HCT116 (cell line): ENCODE measurements at regions not wholly inside any gene's neighbourhood (a gene's known extent, or its start where the extent isn't known, plus 50 kb on each side); places are given as distances from the start of the nearest gene placed in this dataset.

Experiments
- ATAC-seq: fragments of 200-7000 bp; cut with Tn5 transposase; 2 replicates; pipeline ENCODE4 v1.9.1; 2020; ENCODE audit warnings: mild to moderate bottlenecking, moderate library complexity
- BruUV-seq: library from RNA; stranded (reverse); fragments of 400-500 nt; replicated peaks from 2 replicates; lab custom pipeline; 2021; lab: Mats Ljungman, UMichigan
- CTCF ChIA-PET: fragments of 300-600 bp; sonication (Branson Sonifier 250); formaldehyde crosslinking; loops from one replicate; lab custom pipeline; 2021; ENCODE audit warnings: antibody characterized with exemption; lab: Charles Lee
- POLR2A ChIA-PET: fragments of 300-600, 350-600 bp; sonication (Branson Sonifier 250); formaldehyde crosslinking; loops from one replicate; lab custom pipeline; 2021; ENCODE audit warnings: antibody characterized with exemption; lab: Charles Lee
- RAD21 ChIA-PET, 2 experiments: fragments of 300-600 bp; sonication (Branson Sonifier 250); formaldehyde crosslinking; loops; one replicate each; lab custom pipeline; 2023; ENCODE audit warnings: low total read pairs in 2 of 2; ENCODE audit not compliant: uncharacterized antibody in 2 of 2, unreplicated experiment in 2 of 2, low non-redundant PET in 1 of 2; lab: Charles Lee
- DNase-seq: peaks from one replicate; pipeline ENCODE4 v3.0.0-alpha.2; 2010; ENCODE audit warnings: low read depth, low spot score
- H2AFZ ChIP-seq: fragments of 200-600 bp; shearing (Covaris generic), sonication (generic); 2 replicates; pipeline ENCODE4 v1.6.1; 2017; ENCODE audit warnings: low read depth, mixed run types, mixed read lengths, antibody characterized with exemption, low read length; ENCODE audit not compliant: poor library complexity, severe bottlenecking
- H3K27ac ChIP-seq: 2 replicates; pipeline ENCODE4 v1.5.1; 2012; ENCODE audit warnings: low read depth, low read length
- H3K27me3 ChIP-seq: fragments of 200-600 bp; sonication (generic); 2 replicates; pipeline ENCODE4 v1.6.1; 2016; ENCODE audit warnings: mixed run types, low read length, mixed read lengths; ENCODE audit not compliant: insufficient read depth
- H3K36me3 ChIP-seq, 2 experiments: fragments of 200-500 bp in 1 of 2; fragments of 200-600 bp in 1 of 2; sonication (Bioruptor generic) in 1 of 2; sonication (generic) in 1 of 2; 2 replicates each; pipeline versions ENCODE4 v1.5.1 to v1.6.1; 2014 to 2016; ENCODE audit warnings: low read length in 2 of 2, inconsistent platforms in 1 of 2, mixed read lengths in 1 of 2, mixed run types in 1 of 2; ENCODE audit not compliant: insufficient read depth in 2 of 2, control insufficient read depth in 1 of 2
- H3K4me1 ChIP-seq, 2 experiments: fragments of 200-600 bp in 1 of 2; sonication (generic) in 1 of 2; 2 replicates each; pipeline versions ENCODE4 v1.5.1 to v1.6.1; 2012 to 2017; ENCODE audit warnings: low read length in 2 of 2, inconsistent platforms in 1 of 2, mild to moderate bottlenecking in 1 of 2, mixed read lengths in 1 of 2, mixed run types in 1 of 2, moderate library complexity in 1 of 2; ENCODE audit not compliant: insufficient read depth in 2 of 2, control insufficient read depth in 1 of 2
- H3K4me2 ChIP-seq: fragments of 200-600 bp; sonication (generic); 2 replicates; pipeline ENCODE4 v1.6.1; 2017; ENCODE audit warnings: mixed run types, low read length, mixed read lengths
- H3K4me3 ChIP-seq, 2 experiments: fragments of 200-600 bp in 1 of 2; sonication (generic) in 1 of 2; replicated peaks in 1 of 2; 2 replicates each; pipeline ENCODE4 v1.5.1; 2011 to 2016; ENCODE audit warnings: low read length in 2 of 2, control low read depth in 1 of 2, low read depth in 1 of 2, mild to moderate bottlenecking in 1 of 2, mixed read lengths in 1 of 2, mixed run types in 1 of 2
- H3K79me2 ChIP-seq: fragments of 200-600 bp; sonication (generic); 2 replicates; pipeline ENCODE4 v1.6.1; 2017; ENCODE audit warnings: mild to moderate bottlenecking, mixed run types, low read length, moderate library complexity, mixed read lengths; ENCODE audit not compliant: insufficient read depth
- H3K9ac ChIP-seq: fragments of 200-600 bp; sonication (generic); 2 replicates; pipeline ENCODE4 v1.6.1; 2016; ENCODE audit warnings: low read length, mixed read lengths
- H3K9me2 ChIP-seq: fragments of 200-600 bp; sonication (generic), shearing (Covaris generic); 2 replicates; pipeline ENCODE4 v1.6.1; 2017; ENCODE audit warnings: mixed run types, mild to moderate bottlenecking, moderate library complexity; ENCODE audit not compliant: insufficient read depth
- H3K9me3 ChIP-seq, 2 experiments: fragments of 200-500 bp in 1 of 2; fragments of 200-600 bp in 1 of 2; sonication (Bioruptor generic) in 1 of 2; sonication (generic) in 1 of 2; 2 replicates each; pipeline ENCODE4 v1.6.1; 2014 to 2017; ENCODE audit warnings: low read length in 2 of 2, mixed read lengths in 2 of 2, inconsistent platforms in 1 of 2, low read depth in 1 of 2, mild to moderate bottlenecking in 1 of 2, mixed run types in 1 of 2, moderate library complexity in 1 of 2; ENCODE audit not compliant: control insufficient read depth in 1 of 2, insufficient read depth in 1 of 2
- H4K20me1 ChIP-seq: fragments of 200-600 bp; sonication (generic), shearing (Covaris generic); 2 replicates; pipeline ENCODE4 v1.6.1; 2017; ENCODE audit warnings: mixed run types, mild to moderate bottlenecking, moderate library complexity; ENCODE audit not compliant: insufficient read depth
- ATF3 ChIP-seq: IDR thresholded peaks from 2 replicates; pipeline ENCODE4 v1.6.1; 2012
- EGR1 ChIP-seq: IDR thresholded peaks from 2 replicates; pipeline ENCODE4 v1.6.1; 2012; ENCODE audit warnings: low read depth
- ELF1 ChIP-seq: IDR thresholded peaks from 2 replicates; pipeline ENCODE4 v1.6.1; 2012; ENCODE audit warnings: low read depth, borderline replicate concordance
- EZH2 ChIP-seq: fragments of 200-600 bp; sonication (generic); IDR thresholded peaks from 2 replicates; pipeline ENCODE4 v1.6.1; 2017; ENCODE audit warnings: antibody characterized with exemption, mixed run types
- EZH2phosphoT487 ChIP-seq: fragments of 200-600 bp; IDR thresholded peaks from 2 replicates; pipeline ENCODE4 v1.6.1; 2018; ENCODE audit warnings: antibody characterized with exemption, borderline replicate concordance
- JUND ChIP-seq: IDR thresholded peaks from 2 replicates; pipeline ENCODE4 v1.6.1; 2012
- MAX ChIP-seq: IDR thresholded peaks from 2 replicates; pipeline ENCODE4 v1.6.1; 2012
- POLR2A ChIP-seq: IDR thresholded peaks from 2 replicates; pipeline ENCODE4 v1.7.0; 2011; ENCODE audit warnings: borderline replicate concordance; ENCODE audit not compliant: insufficient read depth, insufficient read length; ENCODE audit errors: extremely low read depth
- POLR2AphosphoS5 ChIP-seq: IDR thresholded peaks from 2 replicates; pipeline ENCODE4 v1.6.1; 2011; ENCODE audit warnings: mild to moderate bottlenecking, low read depth, low read length, moderate library complexity
- REST ChIP-seq: IDR thresholded peaks from 2 replicates; pipeline ENCODE4 v1.6.1; 2012; ENCODE audit warnings: low read depth
- SP1 ChIP-seq: IDR thresholded peaks from 2 replicates; pipeline ENCODE4 v1.6.1; 2012; ENCODE audit warnings: low read depth
- SRF ChIP-seq: IDR thresholded peaks from 2 replicates; pipeline ENCODE4 v1.6.1; 2012; ENCODE audit warnings: low read depth
- YY1 ChIP-seq: IDR thresholded peaks from 2 replicates; pipeline ENCODE4 v1.6.1; 2011; ENCODE audit warnings: low read length, low read depth, moderate library complexity, mild to moderate bottlenecking; ENCODE audit not compliant: insufficient replicate concordance; ENCODE audit errors: extremely low read depth
- ZBTB33 ChIP-seq: IDR thresholded peaks from 2 replicates; pipeline ENCODE4 v1.6.1; 2011; ENCODE audit warnings: mild to moderate bottlenecking, low read length, moderate library complexity; ENCODE audit not compliant: insufficient replicate concordance; ENCODE audit errors: extremely low read depth
- ZFX ChIP-seq: fragments of 450-650 bp; IDR thresholded peaks from 2 replicates; pipeline ENCODE4 v1.6.1; 2017
- intact Hi-C: fragments of 100-400 bp; cut with micrococcal nuclease; formaldehyde crosslinking; loops from 2 replicates; pipeline ENCODE4 v1.10.0; 2022

GRCh38 chr14:86193756-86194155 is 663.8 kb downstream of the FLRT2 start:
- H3K9ac ChIP-seq: no peak overlapping the region
- no TSS peak for BruUV-seq
- H3K79me2 ChIP-seq: no peaks in the 10 kb centered on the region
- DNase-seq (no peak), ATAC-seq (no peak)
- no peaks in the 10 kb centered on the region for H3K9me2 ChIP-seq
- intact Hi-C loops: no loop called here
- H3K27ac ChIP-seq: no peak overlapping the region
- no peaks in the 10 kb centered on the region for H3K36me3 ChIP-seq
- peaks cover 3 to 16% of the 10 kb centered on the region in 2 experiments; a peak in 2 of 4 replicates for H3K9me3 ChIP-seq
- H3K4me2 ChIP-seq: no peak overlapping the region
- H3K27me3 ChIP-seq: no peaks in the 10 kb centered on the region
- no peaks in the 10 kb centered on the region for H4K20me1 ChIP-seq
- no peaks in the 10 kb centered on the region for H3K4me1 ChIP-seq
- POLR2A ChIA-PET: no interaction called here
- TF ChIP-seq MAX (no peak), EGR1 (no peak), YY1 (no peak), EZH2phosphoT487 (no peak), SRF (no peak), ZBTB33 (no peak), JUND (no peak), SP1 (no peak), POLR2AphosphoS5 (no peak), ATF3 (no peak), ELF1 (no peak), REST (no peak), POLR2A (no peak), ZFX (no peak), EZH2 (no peak)
- TF ChIP-seq, all 23 proteins: peak for 0
- Histone ChIP-seq H2AFZ (no peak overlapping the region), H3K4me3 (no peak overlapping the region)
- CTCF ChIA-PET: no interaction called here
- RAD21 ChIA-PET: no interaction called here
